ENCODE measurements at regions not wholly inside any gene's neighbourhood (a gene's known extent, or its start where the extent isn't known, plus 50 kb on each side); places are given as distances from the start of the nearest gene placed in this dataset.

- intact Hi-C loops (cut with micrococcal nuclease), result no loop called here
- H3K27me3 ChIP-seq (replicated peaks in 1 of 4; ENCODE audit: control extremely low read depth in 1 of 4, control insufficient read depth in 3 of 4, insufficient read depth in 4 of 4, low read length in 3 of 4), result peaks cover 0 to 4% (median 1%) of the 10 kb centered on the region in 4 experiments
- no peak for DNase-seq
- no CpG with 5 or more reads among the region's 2 CpGs for WGBS (ENCODE audit: insufficient coverage)
- peaks cover 15% of the 10 kb centered on the region for H3K27me3 Mint-ChIP-seq
- no peaks in the 10 kb centered on the region for H4K20me1 ChIP-seq (ENCODE audit: control insufficient read depth, insufficient read depth, low read length, poor library complexity, severe bottlenecking)
- H3K4me3 ChIP-seq (ENCODE audit: control extremely low read depth in 1 of 5, extremely low read depth in 1 of 5, insufficient read depth in 1 of 5, low read depth in 2 of 5, low read length in 4 of 5), result no peak overlapping the region
- TF ChIP-seq CTCF (IDR thresholded peaks at IDR 0.05) (no peak), EZH2 (IDR thresholded peaks at IDR 0.05; ENCODE audit: borderline replicate concordance, insufficient read depth, low read depth, low read length, poor library complexity, severe bottlenecking) (no peak)
- H3K27ac Mint-ChIP-seq, result no peak overlapping the region
- CTCF ChIA-PET, result no interaction called here
- peaks cover 0 to 5% (median 0%) of the 10 kb centered on the region in 3 donors for H3K9me3 ChIP-seq (ENCODE audit: control extremely low read depth in 1 of 3, control insufficient read depth in 2 of 3, insufficient read depth in 1 of 3, low read length in 2 of 3)
- no peaks in the 10 kb centered on the region for H3K36me3 ChIP-seq (replicated peaks in 1 of 2; ENCODE audit: control extremely low read depth in 1 of 2, control insufficient read depth in 1 of 2, extremely low read depth in 1 of 2, insufficient read depth in 2 of 2, low read length in 1 of 2)
- no peaks in the 10 kb centered on the region for H3K4me1 ChIP-seq (ENCODE audit: control insufficient read depth in 2 of 2, insufficient read depth in 2 of 2, low read length in 2 of 2)
- H3K4me2 ChIP-seq (replicated peaks; ENCODE audit: low read depth, low read length, poor library complexity, severe bottlenecking), result no peak overlapping the region
- H3K4me1 Mint-ChIP-seq, result no peaks in the 10 kb centered on the region
- POLR2A ChIA-PET, result no interaction called here
- H3K4me3 Mint-ChIP-seq, result no peak overlapping the region
- ATAC-seq (ENCODE audit: low read depth), result no peak
- H2AFZ ChIP-seq (ENCODE audit: insufficient read depth, low read depth, low read length, poor library complexity, severe bottlenecking), result no peak overlapping the region
- H3K79me2 ChIP-seq (ENCODE audit: control insufficient read depth, insufficient read depth, low read length), result no peaks in the 10 kb centered on the region
- no peak overlapping the region for H3K27ac ChIP-seq (ENCODE audit: low read length in 2 of 2)
- H3K9ac ChIP-seq (ENCODE audit: low read length), result no peak overlapping the region
- no peaks in the 10 kb centered on the region for H3K9me3 Mint-ChIP-seq (ENCODE audit: insufficient read depth)
These were observed 207.2 kb upstream of the TMPO start for GRCh38 chr12:98308141-98308540.

DNA sequence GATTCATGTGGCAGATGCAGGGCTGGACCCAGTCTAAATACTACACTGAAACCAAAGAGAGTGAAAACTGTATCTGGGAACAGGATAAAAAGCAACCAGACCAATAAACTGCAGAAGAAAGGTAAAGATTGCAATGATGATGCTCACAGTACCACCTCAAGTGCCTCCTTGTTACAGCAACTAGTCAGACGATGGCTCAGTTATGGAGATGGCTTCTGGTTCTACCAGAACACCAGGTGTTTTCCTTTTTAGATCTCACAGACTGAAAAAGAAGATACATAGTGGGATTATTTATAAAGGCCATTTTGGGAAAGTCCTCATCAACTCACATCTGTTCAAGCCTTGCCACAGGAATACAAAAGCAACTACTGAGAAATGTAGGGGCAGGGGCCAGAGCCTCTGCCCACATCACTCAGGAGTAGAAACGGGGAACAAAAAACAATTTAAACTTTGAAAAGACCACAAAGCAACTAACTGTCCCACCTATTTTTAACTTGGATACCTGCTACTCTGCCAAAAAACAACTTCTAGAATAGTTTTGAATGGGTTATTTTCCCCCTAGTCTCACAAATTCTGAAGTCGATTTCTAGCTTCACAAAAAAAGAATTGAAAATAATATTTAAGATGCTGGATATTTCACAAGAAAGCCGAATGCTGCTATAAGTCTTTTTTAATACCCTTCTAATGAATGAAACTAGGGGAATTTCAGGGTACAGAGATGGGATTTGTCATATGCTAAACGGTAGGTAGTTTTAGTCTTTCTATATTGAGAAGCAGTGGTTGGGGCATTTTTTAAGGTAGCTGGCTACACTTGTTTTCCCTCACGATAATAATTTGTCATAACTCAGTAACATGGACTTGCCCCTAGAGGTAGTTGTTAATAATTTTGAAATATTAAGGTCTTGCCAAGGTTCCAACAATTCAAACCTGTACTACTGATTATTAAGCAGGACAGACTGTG lies 197.2 kb upstream of the TMPO start:
- H3K9me3 Mint-ChIP-seq (ENCODE audit: insufficient read depth), result no peaks in the 10 kb centered on the region
- no peaks in the 10 kb centered on the region for H3K9me3 ChIP-seq (ENCODE audit: control extremely low read depth in 1 of 3, control insufficient read depth in 2 of 3, insufficient read depth in 1 of 3, low read length in 2 of 3)
- no peaks in the 10 kb centered on the region for H3K27me3 ChIP-seq (replicated peaks in 1 of 4; ENCODE audit: control extremely low read depth in 1 of 4, control insufficient read depth in 3 of 4, insufficient read depth in 4 of 4, low read length in 3 of 4)
- no peak overlapping the region for H3K27ac Mint-ChIP-seq
- ChIA-PET CTCF (no interaction called here), POLR2A (no interaction called here)
- TF ChIP-seq EZH2 (IDR thresholded peaks at IDR 0.05; ENCODE audit: borderline replicate concordance, insufficient read depth, low read depth, low read length, poor library complexity, severe bottlenecking) (no peak), CTCF (IDR thresholded peaks at IDR 0.05) (no peak)
- no peak overlapping the region for H3K27ac ChIP-seq (ENCODE audit: low read length in 2 of 2)
- H3K36me3 ChIP-seq (replicated peaks in 1 of 2; ENCODE audit: control extremely low read depth in 1 of 2, control insufficient read depth in 1 of 2, extremely low read depth in 1 of 2, insufficient read depth in 2 of 2, low read length in 1 of 2), result no peaks in the 10 kb centered on the region
- ATAC-seq (ENCODE audit: low read depth), result no peak
- H2AFZ ChIP-seq (ENCODE audit: insufficient read depth, low read depth, low read length, poor library complexity, severe bottlenecking), result no peak overlapping the region
- H3K9ac ChIP-seq (ENCODE audit: low read length), result no peak overlapping the region
- no peaks in the 10 kb centered on the region for H3K79me2 ChIP-seq (ENCODE audit: control insufficient read depth, insufficient read depth, low read length)
- no peaks in the 10 kb centered on the region for H3K4me1 Mint-ChIP-seq
- H3K4me3 ChIP-seq (ENCODE audit: control extremely low read depth in 1 of 5, extremely low read depth in 1 of 5, insufficient read depth in 1 of 5, low read depth in 2 of 5, low read length in 4 of 5), result no peak overlapping the region
- no CpG with 5 or more reads among the region's 6 CpGs for WGBS (ENCODE audit: insufficient coverage)
- intact Hi-C loops (cut with micrococcal nuclease), result no loop called here
- no peak overlapping the region for H3K4me2 ChIP-seq (replicated peaks; ENCODE audit: low read depth, low read length, poor library complexity, severe bottlenecking)
- no peaks in the 10 kb centered on the region for H3K4me1 ChIP-seq (ENCODE audit: control insufficient read depth in 2 of 2, insufficient read depth in 2 of 2, low read length in 2 of 2)
- no peaks in the 10 kb centered on the region for H3K27me3 Mint-ChIP-seq
- no peaks in the 10 kb centered on the region for H4K20me1 ChIP-seq (ENCODE audit: control insufficient read depth, insufficient read depth, low read length, poor library complexity, severe bottlenecking)
- DNase-seq, result no peak
- no peak overlapping the region for H3K4me3 Mint-ChIP-seq
